ENCODE measurements at regions not wholly inside any gene's neighbourhood (a gene's known extent, or its start where the extent isn't known, plus 50 kb on each side); places are given as distances from the start of the nearest gene placed in this dataset.

GRCh38 chr3:194973366-194974000 lies 287.8 kb downstream of the FAM43A start:
- DNase-seq (ENCODE audit: low spot score): no peak

- no peak for DNase-seq (ENCODE audit: low spot score)
These were observed 288.9 kb downstream of the FAM43A start for GRCh38 chr3:194974468-194975135.

- DNase-seq (ENCODE audit: low spot score): no peak
These were observed 290.4 kb downstream of the FAM43A start for GRCh38 chr3:194976049-194976451.

GRCh38 chr3:194976874-194977273 lies 291.2 kb downstream of the FAM43A start:
- no peak for DNase-seq (ENCODE audit: low spot score)

GRCh38 chr3:194977356-194977755 lies 291.7 kb downstream of the FAM43A start:
- DNase-seq (ENCODE audit: low spot score): no peak

- no peak for DNase-seq (ENCODE audit: low spot score)
These were observed 291.8 kb downstream of the XXYLT1 start for GRCh38 chr3:194979173-194979572.

- no peak for DNase-seq (ENCODE audit: low spot score)
These were observed 288.5 kb downstream of the XXYLT1 start for GRCh38 chr3:194982472-194982871.

- no peak for DNase-seq (ENCODE audit: low spot score)
These were observed 287.8 kb downstream of the XXYLT1 start for GRCh38 chr3:194983121-194983520.

GRCh38 chr3:194983620-194984019 lies 287.3 kb downstream of the XXYLT1 start:
- no peak for DNase-seq (ENCODE audit: low spot score)

- no peak for DNase-seq (ENCODE audit: low spot score)
These were observed 286.9 kb downstream of the XXYLT1 start for GRCh38 chr3:194984066-194984465.

GRCh38 chr3:194984622-194985021 lies 286.3 kb downstream of the XXYLT1 start:
- no peak for DNase-seq (ENCODE audit: low spot score)

- no peak for DNase-seq (ENCODE audit: low spot score)
These were observed 285.9 kb downstream of the XXYLT1 start for GRCh38 chr3:194985031-194985578.

GRCh38 chr3:194986208-194987043 lies 284.5 kb downstream of the XXYLT1 start:
- DNase-seq (ENCODE audit: low spot score): no peak

GRCh38 chr3:194987571-194988494 lies 283.1 kb downstream of the XXYLT1 start:
- no peak for DNase-seq (ENCODE audit: low spot score)

- no peak for DNase-seq (ENCODE audit: low spot score)
These were observed 282.3 kb downstream of the XXYLT1 start for GRCh38 chr3:194988495-194989165.

GRCh38 chr3:194989241-194989640 lies 281.7 kb downstream of the XXYLT1 start:
- DNase-seq (ENCODE audit: low spot score): no peak

GRCh38 chr3:194990454-194991337 lies 280.3 kb downstream of the XXYLT1 start:
- peak; percentile 5 for DNase-seq (ENCODE audit: low spot score)

- no peak for DNase-seq (ENCODE audit: low spot score)
These were observed 279.7 kb downstream of the XXYLT1 start for GRCh38 chr3:194991338-194991654.

GRCh38 chr3:194993896-194994295 lies 277.1 kb downstream of the XXYLT1 start:
- no peak for DNase-seq (ENCODE audit: low spot score)

GRCh38 chr3:194994551-194994981 lies 276.4 kb downstream of the XXYLT1 start:
- DNase-seq (ENCODE audit: low spot score): peak; percentile 5

All from RKO (cell line).